ENCODE measurements at regions not wholly inside any gene's neighbourhood (a gene's known extent, or its start where the extent isn't known, plus 50 kb on each side); places are given as distances from the start of the nearest gene placed in this dataset.

GRCh38 chr2:215606219-215606618, 170.4 kb upstream of the FN1 start:
- no peak for TF ChIP-seq CTCF (IDR thresholded peaks at IDR 0.05; ENCODE audit: low read length)
- TF ChIP-seq EZH2 (IDR thresholded peaks at IDR 0.05; ENCODE audit: borderline replicate concordance, low read length), result no peak
